GM12891 (cell line): ENCODE measurements at regions not wholly inside any gene's neighbourhood (a gene's known extent, or its start where the extent isn't known, plus 50 kb on each side); places are given as distances from the start of the nearest gene placed in this dataset.

Experiments
- POLR2A ChIP-seq: IDR thresholded peaks from 2 replicates; pipeline ENCODE4 v1.6.1; 2011; ENCODE audit warnings: low read depth, low read length, control low read depth
- POLR2AphosphoS5 ChIP-seq: IDR thresholded peaks from 2 replicates; pipeline ENCODE4 v1.6.1; 2011; ENCODE audit warnings: low read depth, low read length, control low read depth
- POU2F2 ChIP-seq: IDR thresholded peaks from 2 replicates; pipeline ENCODE4 v1.6.1; 2011; ENCODE audit warnings: low read depth, mild to moderate bottlenecking, control low read depth, low read length, moderate library complexity
- SPI1 ChIP-seq: IDR thresholded peaks from 2 replicates; pipeline ENCODE4 v1.6.1; 2011; ENCODE audit warnings: low read depth, low read length, control low read depth
- TAF1 ChIP-seq: IDR thresholded peaks from 2 replicates; pipeline ENCODE4 v1.6.1; 2011; ENCODE audit warnings: low read depth, low read length, control low read depth

DNA sequence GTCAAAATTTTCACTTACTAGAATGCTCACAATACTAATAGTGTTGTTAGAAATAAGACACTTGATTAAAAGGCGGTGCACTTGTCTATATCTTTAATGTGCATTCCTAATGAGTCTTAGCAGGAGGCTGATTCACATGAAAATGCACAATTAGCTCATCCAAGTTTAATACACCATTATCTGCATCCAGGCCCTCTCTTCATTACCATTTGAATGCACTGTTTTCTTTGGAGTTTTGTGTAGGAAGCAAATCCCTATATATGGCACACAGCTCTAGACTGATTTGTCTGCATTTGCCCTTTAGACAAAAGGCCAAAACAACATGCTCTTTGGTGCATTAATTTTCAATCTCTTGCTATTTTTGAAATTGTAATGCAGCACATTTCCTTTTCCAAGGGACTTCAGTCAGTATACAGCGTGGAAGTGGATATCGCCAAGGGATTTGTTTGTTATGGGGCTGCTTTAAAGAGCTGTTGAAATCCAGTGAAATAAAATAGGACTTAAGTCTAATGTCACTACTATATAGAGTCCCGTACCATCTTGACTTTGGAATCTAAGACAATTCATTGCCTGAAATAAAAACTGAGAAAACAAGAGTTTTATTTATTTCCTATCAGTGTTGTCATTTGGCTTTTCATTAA is 257.6 kb upstream of the CPHXL start:
- TF ChIP-seq POLR2AphosphoS5 (no peak), POLR2A (no peak), TAF1 (no peak), POU2F2 (no peak), SPI1 (no peak)
